NCI-H1105 (cell line): ENCODE measurements at regions not wholly inside any gene's neighbourhood (a gene's known extent, or its start where the extent isn't known, plus 50 kb on each side); places are given as distances from the start of the nearest gene placed in this dataset.

Experiments used
- DNase-seq: peaks from one replicate; lab custom pipeline; 2025; lab: John Stamatoyannopoulos, UW

GRCh38 chr5:171603591-171603990 lies 182.0 kb upstream of the SMIM23 start:
- no peak for DNase-seq

- no peak for DNase-seq
Measured at GRCh38 chr5:171604195-171604594, 181.4 kb upstream of the SMIM23 start.

- DNase-seq = no peak
Measured at GRCh38 chr5:171606414-171607024, 179.1 kb upstream of the SMIM23 start.

- DNase-seq = no peak
Measured at GRCh38 chr5:171607863-171608262, 177.8 kb upstream of the SMIM23 start.

- DNase-seq = no peak
Measured at GRCh38 chr5:171609806-171610452, 175.7 kb upstream of the SMIM23 start.

GRCh38 chr5:171610686-171611085 lies 174.9 kb upstream of the SMIM23 start:
- no peak for DNase-seq

- no peak for DNase-seq
Measured at GRCh38 chr5:171612749-171613148, 172.9 kb upstream of the SMIM23 start.

GRCh38 chr5:171614511-171614910 lies 171.1 kb upstream of the SMIM23 start:
- no peak for DNase-seq

- DNase-seq = no peak
Measured at GRCh38 chr5:171614971-171615653, 170.5 kb upstream of the SMIM23 start.

GRCh38 chr5:171615705-171616640 lies 169.6 kb upstream of the SMIM23 start:
- DNase-seq = no peak

- DNase-seq = no peak
Measured at GRCh38 chr5:171617266-171617665, 168.4 kb upstream of the SMIM23 start.

GRCh38 chr5:171617817-171618591 lies 167.6 kb upstream of the SMIM23 start:
- DNase-seq = no peak

GRCh38 chr5:171619196-171619595 lies 166.4 kb upstream of the SMIM23 start:
- DNase-seq = no peak

GRCh38 chr5:171619744-171620143 lies 165.9 kb upstream of the SMIM23 start:
- no peak for DNase-seq

- no peak for DNase-seq
Measured at GRCh38 chr5:171622010-171622409, 163.6 kb upstream of the SMIM23 start.

- no peak for DNase-seq
Measured at GRCh38 chr5:171623107-171623506, 162.5 kb upstream of the SMIM23 start.

GRCh38 chr5:171623551-171624097 lies 162.0 kb upstream of the SMIM23 start:
- DNase-seq = no peak

- DNase-seq = no peak
Measured at GRCh38 chr5:171624396-171624795, 161.2 kb upstream of the SMIM23 start.

- no peak for DNase-seq
Measured at GRCh38 chr5:171625646-171626045, 160.0 kb upstream of the SMIM23 start.

GRCh38 chr5:171627936-171628632 lies 157.5 kb upstream of the SMIM23 start:
- DNase-seq = no peak

GRCh38 chr5:171628633-171628974 lies 157.0 kb upstream of the SMIM23 start:
- DNase-seq = no peak
